Keratinocyte (primary cell): ENCODE measurements at regions not wholly inside any gene's neighbourhood (a gene's known extent, or its start where the extent isn't known, plus 50 kb on each side); places are given as distances from the start of the nearest gene placed in this dataset.

ENCODE experiments used
- DNase-seq: peaks from one replicate; pipeline ENCODE4 v3.0.0-alpha.2; 2011; ENCODE audit warnings: low read depth, missing footprints, low spot score
- FAIRE-seq: peaks from 2 replicates; lab custom pipeline; 2011; peaks lifted over from hg19 to GRCh38; lab: Jason Lieb, UNC
- H2AFZ ChIP-seq: 2 replicates; pipeline ENCODE4 v1.6.0; 2012; ENCODE audit warnings: low read length, control low read depth, inconsistent platforms; ENCODE audit not compliant: control insufficient read depth
- H3K27ac ChIP-seq: 2 replicates; pipeline ENCODE4 v1.5.1; 2011; ENCODE audit warnings: low read length; ENCODE audit not compliant: control insufficient read depth, insufficient read depth
- H3K27me3 ChIP-seq: 3 replicates; pipeline ENCODE4 v1.6.0; 2011; ENCODE audit warnings: low read length; ENCODE audit not compliant: control insufficient read depth, insufficient read depth; ENCODE audit errors: extremely low read depth
- H3K36me3 ChIP-seq, 2 experiments: 2 replicates in 1 of 2; 3 replicates in 1 of 2; pipeline ENCODE4 v1.5.1; 2011; ENCODE audit warnings: low read length in 2 of 2, mild to moderate bottlenecking in 1 of 2; ENCODE audit not compliant: control insufficient read depth in 2 of 2, insufficient read depth in 2 of 2; ENCODE audit errors: extremely low read depth in 1 of 2
- H3K4me1 ChIP-seq: 3 replicates; pipeline ENCODE4 v1.5.1; 2011; ENCODE audit warnings: low read length; ENCODE audit not compliant: control insufficient read depth, insufficient read depth; ENCODE audit errors: extremely low read depth
- H3K4me2 ChIP-seq: 3 replicates; pipeline ENCODE4 v1.6.0; 2011; ENCODE audit warnings: low read depth, low read length; ENCODE audit not compliant: control insufficient read depth, insufficient read depth; ENCODE audit errors: extremely low read depth
- H3K4me3 ChIP-seq, 3 experiments: fragments of 200-600 bp in 1 of 3; sonication (generic) in 1 of 3; 2 replicates in 2 of 3; 3 replicates in 1 of 3; pipeline ENCODE4 v1.5.1; 2011 to 2016; ENCODE audit warnings: low read length in 3 of 3, mild to moderate bottlenecking in 3 of 3, control low read depth in 2 of 3, inconsistent platforms in 1 of 3, low read depth in 1 of 3, mixed read lengths in 1 of 3, mixed run types in 1 of 3, moderate library complexity in 1 of 3; ENCODE audit not compliant: control insufficient read depth in 2 of 3, insufficient read depth in 2 of 3; ENCODE audit errors: extremely low read depth in 1 of 3
- H3K79me2 ChIP-seq: 2 replicates; pipeline ENCODE4 v1.6.0; 2012; ENCODE audit warnings: low read length; ENCODE audit not compliant: control insufficient read depth, insufficient read depth
- H3K9ac ChIP-seq: 3 replicates; pipeline ENCODE4 v1.6.0; 2011; ENCODE audit warnings: low read length; ENCODE audit not compliant: control insufficient read depth, insufficient read depth; ENCODE audit errors: extremely low read depth
- H3K9me1 ChIP-seq: 3 replicates; pipeline ENCODE4 v1.6.0; 2011; ENCODE audit warnings: low read length; ENCODE audit not compliant: control insufficient read depth, insufficient read depth; ENCODE audit errors: extremely low read depth
- H3K9me3 ChIP-seq: 2 replicates; pipeline ENCODE4 v1.5.1; 2012; ENCODE audit warnings: low read depth, low read length; ENCODE audit not compliant: control insufficient read depth
- H4K20me1 ChIP-seq: 3 replicates; pipeline ENCODE4 v1.6.0; 2011; ENCODE audit warnings: low read length; ENCODE audit not compliant: control insufficient read depth, insufficient read depth; ENCODE audit errors: extremely low read depth
- CTCF ChIP-seq, 3 experiments: IDR thresholded peaks in 1 of 3; conservative IDR thresholded peaks in 1 of 3; optimal IDR thresholded peaks in 1 of 3; 2 replicates in 2 of 3; 3 replicates in 1 of 3; pipeline versions ENCODE3 to v1.5.1; 2011; ENCODE audit warnings: low read length in 3 of 3, mild to moderate bottlenecking in 3 of 3, moderate library complexity in 2 of 3, control low read depth in 1 of 3, inconsistent platforms in 1 of 3; ENCODE audit not compliant: insufficient read depth in 2 of 3; ENCODE audit errors: extremely low read depth in 1 of 3
- EZH2 ChIP-seq: IDR thresholded peaks from one replicate; pipeline ENCODE4 v1.6.1; 2012; ENCODE audit warnings: inconsistent platforms, mild to moderate bottlenecking, low read length, moderate library complexity
- dilution Hi-C: fragments of 300-500 bp; cut with MboI; formaldehyde crosslinking; loops from one replicate; pipeline ENCODE4 v1.7.0; 2020; ENCODE audit warnings: low sequenced_read_pairs; ENCODE audit not compliant: extremely low pct_ligation_motif_present

GRCh38 chr2:123826729-123827271, 198.3 kb upstream of the CNTNAP5 start:
- no peak for DNase-seq
- Histone ChIP-seq H3K9me3 (no peaks in the 10 kb centered on the region), H3K9ac (no peak overlapping the region), H2AFZ (no peak overlapping the region), H3K4me1 (no peaks in the 10 kb centered on the region), H3K27ac (no peak overlapping the region), H3K79me2 (no peaks in the 10 kb centered on the region), H3K4me3 (no peak overlapping the region), H3K4me2 (no peak overlapping the region), H3K9me1 (no peaks in the 10 kb centered on the region), H4K20me1 (no peaks in the 10 kb centered on the region), H3K27me3 (no peaks in the 10 kb centered on the region), H3K36me3 (no peaks in the 10 kb centered on the region)
- dilution Hi-C loops, result no loop called here
- no peak for FAIRE-seq
- no peak for TF ChIP-seq CTCF (optimal IDR thresholded peaks at IDR 0.05 in 1 of 3, IDR thresholded peaks at IDR 0.05 in 1 of 3, conservative IDR thresholded peaks at IDR 0.05 in 1 of 3; ENCODE audit: extremely low read depth in 1 of 3, insufficient read depth in 2 of 3, low read length in 3 of 3)
- TF ChIP-seq EZH2, result no peak

- no peak for TF ChIP-seq CTCF (optimal IDR thresholded peaks at IDR 0.05 in 1 of 3, IDR thresholded peaks at IDR 0.05 in 1 of 3, conservative IDR thresholded peaks at IDR 0.05 in 1 of 3; ENCODE audit: extremely low read depth in 1 of 3, insufficient read depth in 2 of 3, low read length in 3 of 3)
- TF ChIP-seq EZH2, result no peak
- no peak overlapping the region for H3K27ac ChIP-seq
- H4K20me1 ChIP-seq, result no peaks in the 10 kb centered on the region
- no peak overlapping the region for H3K9ac ChIP-seq
- no peaks in the 10 kb centered on the region for H3K79me2 ChIP-seq
- no peaks in the 10 kb centered on the region for H3K36me3 ChIP-seq
- peaks cover 2% of the 10 kb centered on the region for H3K4me1 ChIP-seq
- H2AFZ ChIP-seq, result no peak overlapping the region
- H3K4me2 ChIP-seq, result no peak overlapping the region
- peaks cover 2% of the 10 kb centered on the region for H3K9me3 ChIP-seq
- H3K27me3 ChIP-seq, result no peaks in the 10 kb centered on the region
- no peak overlapping the region for H3K4me3 ChIP-seq
- no peak for FAIRE-seq
- DNase-seq, result no peak
- no peaks in the 10 kb centered on the region for H3K9me1 ChIP-seq
- dilution Hi-C loops, result no loop called here
Measured at GRCh38 chr2:123839326-123839725, 185.8 kb upstream of the CNTNAP5 start.
